AG10803 (cell line): ENCODE measurements at regions not wholly inside any gene's neighbourhood (a gene's known extent, or its start where the extent isn't known, plus 50 kb on each side); places are given as distances from the start of the nearest gene placed in this dataset.

Source experiments
- DNase-seq: peaks from one replicate; pipeline ENCODE4 v3.0.0; 2010; ENCODE audit warnings: low read depth
- H3K4me3 ChIP-seq: 2 replicates; pipeline ENCODE4 v1.5.1; 2011; ENCODE audit warnings: mild to moderate bottlenecking, low read length, control low read depth
- CTCF ChIP-seq: conservative IDR thresholded peaks from 2 replicates; pipeline ENCODE4 v1.5.1; 2011; ENCODE audit warnings: mild to moderate bottlenecking, low read length, control low read depth, inconsistent platforms

- TF ChIP-seq CTCF, result no peak
- no peak overlapping the region for H3K4me3 ChIP-seq
- DNase-seq, result no peak
These were observed 164.7 kb upstream of the IRX2 start for GRCh38 chr5:2916076-2916682.

- no peak for DNase-seq
- H3K4me3 ChIP-seq, result no peak overlapping the region
These were observed 163.6 kb upstream of the IRX2 start for GRCh38 chr5:2914981-2915484.

GRCh38 chr5:2914022-2914661 is 162.7 kb upstream of the IRX2 start:
- no peak for TF ChIP-seq CTCF

More at GRCh38 chr5:2914981-2915484, 163.6 kb upstream of the IRX2 start:
- no peak for TF ChIP-seq CTCF

GRCh38 chr5:2913281-2913680 is 161.8 kb upstream of the IRX2 start:
- H3K4me3 ChIP-seq, result no peak overlapping the region
- DNase-seq, result no peak
- TF ChIP-seq CTCF, result no peak

More at GRCh38 chr5:2914022-2914661, 162.7 kb upstream of the IRX2 start:
- no peak for DNase-seq
- H3K4me3 ChIP-seq, result no peak overlapping the region

- no peak for TF ChIP-seq CTCF
- DNase-seq, result no peak
- no peak overlapping the region for H3K4me3 ChIP-seq
These were observed 161.3 kb upstream of the IRX2 start for GRCh38 chr5:2912741-2913140.

GRCh38 chr5:2910401-2911175 is 159.1 kb upstream of the IRX2 start:
- no peak overlapping the region for H3K4me3 ChIP-seq
- DNase-seq, result no peak
- TF ChIP-seq CTCF, result no peak

- no peak for DNase-seq
- no peak overlapping the region for H3K4me3 ChIP-seq
- TF ChIP-seq CTCF, result no peak
These were observed 157.6 kb upstream of the IRX2 start for GRCh38 chr5:2909035-2909434.
